AG20443 (cell line): ENCODE measurements at regions not wholly inside any gene's neighbourhood (a gene's known extent, or its start where the extent isn't known, plus 50 kb on each side); places are given as distances from the start of the nearest gene placed in this dataset.

ENCODE experiments used
- DNase-seq: peaks from one replicate; pipeline ENCODE4 v3.0.0; 2012; ENCODE audit warnings: low spot score, mixed read lengths

DNA sequence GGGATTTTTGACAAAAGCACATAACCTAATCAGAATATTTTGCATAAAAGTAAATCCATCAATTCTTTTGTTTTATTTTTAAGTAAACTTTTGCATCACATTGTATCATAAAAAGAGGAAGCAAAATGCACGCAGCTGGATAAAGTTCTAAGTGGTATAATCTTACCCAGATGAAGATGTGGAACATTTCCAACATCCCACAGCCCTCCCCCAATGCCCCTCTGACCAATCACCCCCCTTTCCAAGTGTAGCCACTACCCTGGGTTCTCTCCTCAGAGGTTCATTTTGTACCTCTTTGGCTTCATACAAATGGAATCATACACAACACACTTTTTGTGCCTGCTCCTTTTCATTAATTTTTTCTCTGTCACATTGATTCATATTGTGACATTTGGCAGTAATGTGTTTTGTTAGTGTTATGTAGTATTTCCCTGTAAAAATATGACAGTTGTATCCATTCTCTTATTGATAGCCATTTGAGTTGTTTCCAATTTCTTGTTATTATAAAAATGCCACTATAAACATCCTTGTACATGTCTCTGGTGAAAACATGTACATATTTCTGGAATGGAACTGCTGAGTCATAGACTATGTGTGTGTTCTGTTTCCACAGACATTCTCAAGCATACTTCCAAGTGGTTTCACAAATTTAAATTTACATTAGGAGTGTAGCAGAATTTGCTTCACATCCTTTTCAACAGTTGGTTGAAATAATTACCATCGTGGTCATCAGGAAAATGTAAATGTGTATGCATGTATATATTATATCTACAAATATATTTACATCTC is 92.9 kb upstream of the SYNDIG1 start:
- DNase-seq: no peak

DNA sequence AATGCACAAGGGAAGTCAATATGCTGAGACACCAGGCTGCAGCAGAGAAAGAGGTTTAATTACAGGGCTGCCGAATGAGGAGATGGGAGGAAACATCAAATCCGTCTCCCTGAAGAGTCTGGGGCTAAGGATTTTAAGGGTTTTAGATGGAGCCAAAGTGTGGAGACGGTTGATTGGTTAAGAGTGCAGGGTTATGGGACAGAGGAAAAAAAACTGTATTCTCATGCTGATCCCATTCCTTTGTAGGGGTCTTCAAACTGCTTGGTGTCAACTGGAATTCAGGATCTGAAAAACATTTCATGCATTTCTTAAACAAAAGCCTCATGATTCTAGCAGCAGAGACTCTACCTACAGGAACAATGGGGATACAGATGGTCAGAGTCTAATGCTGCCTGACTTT is 96.1 kb upstream of the SYNDIG1 start:
- DNase-seq: no peak

- no peak for DNase-seq
Observed at GRCh38 chr20:24370911-24371695, 98.3 kb upstream of the SYNDIG1 start.

DNA sequence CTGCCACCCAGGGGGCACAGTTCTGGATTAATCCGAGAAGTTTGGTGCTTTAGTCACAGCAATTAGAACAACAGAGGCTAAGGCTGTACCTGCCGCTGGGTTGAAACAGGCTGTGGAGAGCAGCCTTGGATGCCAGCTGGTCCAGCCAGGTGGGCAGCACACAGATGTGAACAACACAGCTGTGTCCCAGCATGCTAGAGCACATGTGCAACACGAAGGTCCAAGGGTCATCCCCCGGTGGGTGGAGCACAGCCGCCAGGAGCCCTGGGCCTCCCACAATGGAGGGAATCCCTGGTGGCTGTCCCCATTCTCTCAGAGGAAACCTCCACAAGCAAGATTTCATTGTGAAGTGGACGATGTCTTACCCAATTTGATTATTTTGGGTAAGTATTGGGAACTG is 99.2 kb upstream of the SYNDIG1 start:
- DNase-seq: no peak

- DNase-seq: no peak
Observed at GRCh38 chr20:24368253-24368652, 101.2 kb upstream of the SYNDIG1 start.

DNA sequence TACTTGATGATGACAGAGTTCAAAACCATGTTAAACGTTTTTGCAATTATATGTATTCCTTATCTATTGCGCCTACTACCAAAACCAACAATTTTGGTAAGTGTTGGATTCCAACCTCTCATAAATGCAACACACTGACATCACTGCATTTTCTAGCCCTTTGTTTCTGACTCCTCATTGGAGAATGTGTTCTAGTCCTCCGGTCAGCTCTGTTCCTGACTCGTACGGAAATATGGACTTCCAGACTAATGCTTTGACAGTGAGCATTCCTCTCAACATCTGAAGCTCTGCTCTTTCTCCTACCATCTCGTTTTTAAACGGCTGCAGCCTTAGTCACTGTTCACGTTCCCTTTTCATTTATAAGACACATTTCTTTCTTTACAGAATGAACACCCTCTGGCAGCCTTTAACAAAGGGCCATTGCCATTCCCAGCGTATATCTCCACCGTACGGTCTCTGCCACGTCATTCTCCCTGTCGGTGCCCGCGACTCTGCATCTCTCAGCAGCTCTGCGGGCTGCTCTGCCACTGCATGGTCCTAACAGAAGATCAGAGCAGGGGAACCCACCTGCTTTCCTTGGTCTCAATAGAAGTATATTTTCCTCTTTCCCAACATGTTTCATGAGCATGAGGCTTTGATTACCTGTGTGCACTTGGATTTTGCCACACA is 103.0 kb upstream of the SYNDIG1 start:
- no peak for DNase-seq

DNA sequence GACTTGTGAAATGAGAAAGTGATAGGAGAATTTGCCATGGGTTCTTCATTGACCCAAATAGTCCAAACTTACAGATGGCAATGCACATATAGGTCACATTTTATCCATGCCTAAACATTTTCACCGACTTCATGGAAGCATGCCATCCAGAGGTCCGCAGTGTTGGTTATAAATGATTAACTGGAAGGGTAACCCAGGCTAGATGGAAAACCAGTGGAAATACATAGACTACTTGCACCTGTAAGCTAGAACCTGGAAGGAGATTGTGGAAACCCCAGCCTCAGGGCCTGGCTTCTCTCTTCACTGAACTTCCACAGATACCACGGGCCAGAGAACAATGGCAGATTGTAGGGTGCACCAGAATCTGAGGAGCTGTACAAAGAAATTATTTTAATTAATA is 103.8 kb upstream of the SYNDIG1 start:
- no peak for DNase-seq

DNA sequence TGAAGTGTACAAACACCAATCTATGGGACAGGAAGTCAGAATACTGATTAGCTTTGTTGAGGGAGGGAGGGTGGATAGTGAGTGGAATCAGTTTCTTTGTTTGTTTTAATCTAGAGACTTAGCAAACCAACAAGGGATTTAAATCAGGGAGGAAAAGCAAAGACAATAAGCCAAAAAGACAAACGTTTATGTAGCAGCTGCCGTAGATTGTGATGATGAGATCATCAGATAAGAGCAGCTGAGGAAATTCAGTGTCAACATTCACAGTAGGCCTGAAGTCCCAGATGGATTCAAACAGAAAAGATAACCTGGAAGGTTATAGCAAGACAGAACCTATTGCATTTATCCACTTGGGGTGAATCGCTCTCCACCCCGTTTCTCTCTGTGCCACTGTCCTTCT is 104.9 kb upstream of the SYNDIG1 start:
- no peak for DNase-seq

DNA sequence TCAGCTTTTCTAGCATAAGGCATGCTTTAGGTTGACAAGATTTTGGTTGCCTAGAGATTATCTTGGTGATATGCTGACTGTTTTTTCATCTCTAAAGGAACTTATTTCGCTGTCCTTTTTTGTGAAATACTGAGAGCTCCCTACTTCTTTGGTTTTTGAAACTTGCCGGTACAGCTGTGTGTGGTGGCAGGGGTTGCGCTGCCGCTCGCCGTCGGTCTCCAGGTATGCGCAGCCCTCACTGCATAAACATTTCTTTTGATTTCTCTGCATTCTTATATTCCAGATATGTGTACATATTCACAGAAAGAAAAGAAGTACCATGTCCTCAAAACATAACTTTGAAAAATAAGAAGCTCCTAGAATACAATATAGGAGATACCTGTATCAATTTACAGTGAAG is 106.4 kb upstream of the SYNDIG1 start:
- no peak for DNase-seq

- no peak for DNase-seq
Observed at GRCh38 chr20:24362080-24362479, 107.3 kb upstream of the SYNDIG1 start.

- DNase-seq: no peak
Observed at GRCh38 chr20:24361541-24361940, 107.9 kb upstream of the SYNDIG1 start.

- no peak for DNase-seq
Observed at GRCh38 chr20:24360531-24360930, 108.9 kb upstream of the SYNDIG1 start.

GRCh38 chr20:24359321-24360027 is 110.0 kb upstream of the SYNDIG1 start:
- DNase-seq: no peak

DNA sequence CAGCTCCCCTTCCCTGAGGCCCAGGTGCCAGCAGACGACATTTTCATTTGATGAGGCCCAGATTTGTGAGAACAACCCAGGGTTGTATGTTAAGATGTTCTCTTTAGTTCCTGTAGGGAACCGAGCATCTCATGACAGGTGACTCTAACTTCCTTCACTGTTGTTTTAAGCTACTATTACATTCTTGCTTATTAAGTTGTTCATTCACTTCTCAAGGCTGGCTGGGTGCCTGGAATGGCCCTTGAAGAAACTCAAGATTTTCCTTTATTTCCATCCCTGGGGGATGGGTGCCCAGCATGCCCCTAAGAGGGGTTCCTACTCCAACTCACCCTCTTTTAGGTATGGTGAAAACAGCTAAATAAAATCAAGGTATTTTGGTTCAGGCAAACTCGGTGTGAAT is 111.5 kb upstream of the SYNDIG1 start:
- no peak for DNase-seq

DNA sequence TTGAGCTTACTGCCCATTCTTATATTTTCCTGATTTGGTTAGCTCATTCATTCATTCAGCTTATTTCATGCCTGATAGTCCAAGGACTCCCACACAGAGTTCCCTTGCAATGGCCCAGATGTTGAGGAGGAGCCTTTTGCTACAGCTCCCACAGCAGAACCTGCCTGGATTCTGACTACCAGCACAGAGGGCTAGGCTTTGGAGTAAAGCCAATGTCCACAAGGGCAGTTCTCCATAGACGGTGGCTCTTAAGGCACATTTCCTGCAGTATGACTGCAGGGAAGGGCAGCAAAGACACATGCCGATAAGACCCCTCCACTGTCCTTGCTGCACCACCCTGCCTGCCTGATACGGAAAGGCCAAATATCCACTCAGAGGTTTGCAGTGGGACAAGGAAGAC is 112.3 kb upstream of the SYNDIG1 start:
- DNase-seq: no peak

DNA sequence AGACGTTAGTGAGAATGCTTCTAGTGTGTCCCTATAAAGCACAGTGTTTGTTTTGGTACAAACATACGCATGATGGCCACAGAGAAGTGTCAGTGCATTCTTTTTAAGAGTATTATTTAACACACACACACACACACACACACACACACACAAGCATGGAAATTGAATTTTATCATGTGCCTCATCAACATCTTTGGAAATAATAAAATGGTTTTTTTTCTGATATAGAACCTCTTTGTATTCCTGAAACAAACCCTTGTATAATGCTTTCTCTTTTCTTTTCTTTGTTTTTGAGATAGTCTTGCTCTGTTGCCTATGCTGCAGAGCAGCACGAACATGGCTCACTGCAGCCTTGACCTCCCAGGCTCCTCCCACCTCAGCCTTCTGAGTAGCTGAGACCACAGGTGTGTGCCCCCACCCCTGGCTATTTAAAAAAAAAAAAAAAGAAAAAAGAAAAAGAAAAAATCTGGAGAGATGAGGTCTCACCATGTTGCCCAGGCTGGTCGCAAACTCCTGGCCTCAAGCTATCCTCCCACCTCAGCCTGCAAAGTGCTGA is 116.2 kb upstream of the SYNDIG1 start:
- no peak for DNase-seq

DNA sequence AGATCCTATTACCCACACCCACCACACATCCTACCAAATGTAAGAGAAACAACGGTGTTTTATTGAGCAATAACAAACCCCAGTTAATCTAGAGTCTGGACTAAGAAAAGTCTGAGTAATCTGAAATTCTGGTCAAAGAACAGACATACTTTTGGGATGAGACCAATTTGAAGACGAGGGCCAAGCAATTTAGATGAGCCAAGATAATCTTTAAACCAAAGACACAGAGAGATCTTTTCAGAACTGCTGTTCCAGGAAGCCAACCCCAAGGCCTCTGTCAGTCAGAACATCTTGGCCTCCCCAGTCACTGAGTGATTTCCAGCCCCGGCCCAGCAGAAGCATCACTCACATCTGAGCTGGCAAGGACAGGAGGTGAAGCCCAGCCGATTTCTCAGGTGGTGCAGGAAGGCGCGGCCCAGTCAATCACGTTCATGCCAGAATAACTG is 118.5 kb upstream of the SYNDIG1 start:
- DNase-seq: peak; percentile 26

GRCh38 chr20:24341781-24342180 is 127.6 kb upstream of the SYNDIG1 start:
- DNase-seq: no peak

DNA sequence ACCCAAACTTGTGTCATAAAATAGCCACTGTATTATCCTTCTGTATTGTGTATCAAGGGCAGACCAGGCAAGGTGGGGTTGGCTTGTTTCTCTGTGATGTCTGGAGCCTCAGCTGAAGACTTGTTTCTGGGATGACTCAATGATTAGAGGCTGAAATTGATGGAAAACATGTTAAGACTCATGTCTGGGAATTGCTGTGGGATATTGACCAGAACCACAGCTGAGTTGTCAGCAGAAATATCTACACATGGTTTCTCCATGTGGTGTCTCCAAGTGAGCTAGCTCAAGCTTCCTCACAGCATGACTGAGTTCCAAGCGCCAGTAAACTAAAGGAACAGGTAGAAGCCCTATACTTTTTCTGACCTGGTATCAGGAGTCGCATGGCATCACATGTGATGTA is 128.5 kb upstream of the SYNDIG1 start:
- DNase-seq: no peak

DNA sequence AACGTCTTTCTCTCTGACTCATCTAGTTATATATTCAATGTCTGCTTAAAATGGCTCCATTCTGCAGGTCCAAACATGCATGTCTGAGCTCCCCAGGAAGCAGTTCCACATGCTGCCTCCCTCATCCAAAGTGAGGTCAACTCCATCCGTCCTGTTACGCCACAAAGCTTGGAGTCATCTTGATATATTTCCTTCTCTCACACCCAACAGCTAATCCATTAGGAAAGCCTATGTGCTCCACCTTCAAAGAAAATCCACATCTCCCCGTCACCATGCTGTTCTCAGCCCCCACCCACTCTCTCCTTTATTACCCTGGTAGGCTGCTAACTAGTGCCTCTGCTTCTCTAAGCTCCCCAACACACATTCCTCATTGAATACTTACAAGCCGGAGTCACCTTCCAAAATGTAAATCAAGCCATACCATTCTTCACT is 130.2 kb upstream of the SYNDIG1 start:
- DNase-seq: no peak

GRCh38 chr20:24337551-24337950 is 131.9 kb upstream of the SYNDIG1 start:
- DNase-seq: no peak

DNA sequence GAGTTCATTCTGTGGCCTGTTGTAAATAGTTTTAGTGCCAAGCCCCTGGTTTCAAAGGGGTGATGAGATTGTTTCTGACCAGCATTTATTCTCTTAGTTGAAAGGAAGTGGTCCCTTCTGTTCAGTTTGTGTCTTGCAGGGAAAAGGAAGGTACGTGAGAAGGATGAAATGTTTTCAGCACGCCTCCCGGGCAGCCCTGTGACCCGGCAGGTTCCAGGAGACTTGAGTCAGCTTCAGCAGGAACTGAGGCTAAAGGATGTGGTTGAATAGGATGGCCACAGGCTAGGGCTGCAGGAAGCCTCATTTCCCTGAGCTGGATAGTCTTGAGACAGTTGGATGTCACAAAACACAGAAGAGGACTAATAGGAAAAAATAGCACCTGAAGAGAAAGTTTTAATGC is 132.4 kb upstream of the SYNDIG1 start:
- peak; percentile 44 for DNase-seq
